Activated T-cell treated with anti-CD3 and anti-CD28 coated beads, Interleukin-2, amount 50 U/mL, for 72 hours (primary cell): ENCODE measurements at regions not wholly inside any gene's neighbourhood (a gene's known extent, or its start where the extent isn't known, plus 50 kb on each side); places are given as distances from the start of the nearest gene placed in this dataset.

Source experiments
- ATAC-seq, 2 donors: fragments of 150-1000 bp; cut with Tn5 transposase; replicated peaks in 1 of 2; 2 replicates each; pipeline ENCODE4 v1.10.0; 2021; ENCODE audit warnings: moderate library complexity in 2 of 2, mild to moderate bottlenecking in 1 of 2
- DNase-seq, 2 donors: peaks; one replicate each; pipeline ENCODE4 v3.0.0; 2021 to 2022; ENCODE audit warnings: mixed read lengths in 1 of 2
- H3K27ac Mint-ChIP-seq: one replicate; pipeline ENCODE4 v1.8.0; 2022; ENCODE audit warnings: mild to moderate bottlenecking, moderate library complexity, mixed read lengths
- H3K27me3 Mint-ChIP-seq: one replicate; pipeline ENCODE4 v1.8.0; 2022; ENCODE audit warnings: low read depth, mixed read lengths
- H3K36me3 Mint-ChIP-seq, 2 donors: one replicate each; pipeline ENCODE4 v1.8.0; 2022; ENCODE audit warnings: mixed read lengths in 2 of 2, mild to moderate bottlenecking in 1 of 2; ENCODE audit not compliant: insufficient read depth in 2 of 2
- H3K4me1 Mint-ChIP-seq: one replicate; pipeline ENCODE4 v1.8.0; 2022; ENCODE audit warnings: low read depth, mixed read lengths
- H3K4me3 Mint-ChIP-seq, 2 donors: one replicate each; pipeline ENCODE4 v1.8.0; 2022; ENCODE audit warnings: mild to moderate bottlenecking in 2 of 2, mixed read lengths in 2 of 2, moderate library complexity in 2 of 2
- H3K9me3 Mint-ChIP-seq, 2 donors: one replicate each; pipeline ENCODE4 v1.8.0; 2022; ENCODE audit warnings: mixed read lengths in 2 of 2

- peaks cover 18% of the 10 kb centered on the region for H3K27me3 Mint-ChIP-seq
- H3K4me1 Mint-ChIP-seq, result no peaks in the 10 kb centered on the region
- no peak for ATAC-seq
- peaks cover 0 to 5% of the 10 kb centered on the region in 2 donors for H3K9me3 Mint-ChIP-seq
- no peak for DNase-seq
- H3K4me3 Mint-ChIP-seq, result no peak overlapping the region
- no peaks in the 10 kb centered on the region for H3K36me3 Mint-ChIP-seq
- no peak overlapping the region for H3K27ac Mint-ChIP-seq
Observed at GRCh38 chr13:111886217-111886945, 180.6 kb upstream of the SOX1 start.

GRCh38 chr13:111893071-111893606, 173.8 kb upstream of the SOX1 start:
- Mint-ChIP-seq H3K36me3 (peaks cover 0 to 2% of the 10 kb centered on the region in 2 donors), H3K9me3 (peaks cover 0 to 7% of the 10 kb centered on the region in 2 donors), H3K4me3 (no peak overlapping the region), H3K4me1 (no peaks in the 10 kb centered on the region), H3K27me3 (peaks cover 41% of the 10 kb centered on the region), H3K27ac (no peak overlapping the region)
- DNase-seq, result no peak
- no peak for ATAC-seq

DNA sequence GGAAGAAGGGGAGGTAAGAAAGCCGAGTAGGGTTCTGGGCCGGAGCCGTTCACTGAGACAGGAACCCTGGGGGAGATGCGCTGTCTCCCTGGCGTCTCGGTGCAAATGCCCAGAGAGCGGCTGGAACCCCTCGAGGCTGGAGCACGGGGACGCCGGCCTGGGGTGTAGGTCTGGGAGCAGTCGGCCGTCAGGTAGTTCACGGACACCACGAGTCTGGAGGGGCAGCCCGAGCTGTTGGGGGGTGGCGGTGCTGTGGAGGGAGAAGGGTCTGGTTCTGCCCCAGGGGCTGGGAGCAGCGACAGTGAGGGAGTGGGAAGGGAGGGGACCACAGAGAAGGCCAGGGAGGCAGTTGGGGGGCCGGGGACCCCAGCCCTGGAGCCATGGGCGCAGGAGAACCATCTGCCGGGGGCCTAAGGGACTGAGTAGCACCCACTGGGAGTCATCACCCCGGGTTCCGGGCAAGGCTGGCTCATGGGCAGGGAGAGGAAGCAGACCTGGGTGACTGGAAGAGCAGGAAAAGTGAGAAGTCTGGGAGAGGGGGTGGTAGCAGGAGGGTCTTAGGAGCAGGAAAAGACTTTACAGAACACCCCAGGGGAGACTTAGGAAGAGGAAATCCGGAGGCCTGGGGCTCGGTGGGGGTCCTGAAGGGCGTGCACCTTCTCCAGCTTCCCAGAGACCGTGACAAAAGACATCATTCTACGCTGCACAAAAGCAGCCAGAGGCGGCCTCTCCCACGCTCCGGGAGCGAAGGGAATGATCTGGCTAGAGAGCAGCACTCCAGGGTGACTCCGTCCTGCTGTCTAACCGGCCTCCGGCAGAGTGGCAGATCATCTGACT, 173.1 kb upstream of the SOX1 start:
- H3K4me1 Mint-ChIP-seq, result no peaks in the 10 kb centered on the region
- no peak overlapping the region for H3K27ac Mint-ChIP-seq
- peaks cover 0 to 7% of the 10 kb centered on the region in 2 donors for H3K9me3 Mint-ChIP-seq
- H3K36me3 Mint-ChIP-seq, result peaks cover 0 to 2% of the 10 kb centered on the region in 2 donors
- H3K4me3 Mint-ChIP-seq, result no peak overlapping the region
- DNase-seq (no peak), ATAC-seq (no peak)
- H3K27me3 Mint-ChIP-seq, result peaks cover 41% of the 10 kb centered on the region

DNA sequence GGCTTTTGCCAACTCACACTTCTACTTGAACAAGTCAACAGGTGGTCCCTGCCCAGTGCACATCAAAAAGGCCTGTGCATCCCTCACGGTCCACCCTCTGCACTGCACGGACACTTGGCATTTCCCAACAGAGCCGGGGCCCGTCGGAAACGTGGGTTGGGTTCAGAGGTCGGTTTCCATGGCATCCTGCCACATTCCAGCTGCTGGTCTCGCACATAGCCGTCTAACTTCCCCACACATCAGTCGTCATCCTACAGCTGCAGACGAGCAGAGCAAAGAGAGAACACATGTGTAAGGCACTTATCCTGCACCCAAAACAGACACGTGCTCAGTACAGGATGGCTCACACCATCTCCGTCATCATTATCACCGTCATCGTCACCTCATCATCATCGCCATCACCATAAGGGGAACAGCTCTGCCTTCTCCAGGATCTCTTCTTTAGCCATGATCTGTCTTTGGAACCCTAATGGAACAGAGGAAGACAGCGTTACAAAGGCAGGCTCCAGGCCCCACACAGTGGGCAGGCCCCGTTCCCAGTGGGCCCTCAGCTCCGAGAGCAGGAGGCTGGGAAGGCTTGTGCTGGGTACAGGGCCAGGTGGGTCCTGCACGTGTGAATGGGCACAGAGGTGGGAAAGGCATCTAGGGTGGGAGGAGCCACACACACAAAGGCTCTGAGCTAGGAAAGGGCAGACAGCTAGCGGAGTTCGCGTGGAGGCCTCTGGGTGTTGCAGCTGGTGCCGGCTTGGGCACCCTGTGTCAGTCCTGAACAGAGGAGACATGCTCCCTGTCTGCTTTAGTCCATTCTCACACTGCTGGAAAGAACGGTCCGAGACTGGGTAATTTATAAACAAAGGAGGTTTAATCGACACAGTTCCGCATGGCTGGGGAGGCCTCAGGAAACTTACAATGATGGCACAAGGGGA, 170.8 kb upstream of the SOX1 start:
- Mint-ChIP-seq H3K27ac (no peak overlapping the region), H3K4me1 (no peaks in the 10 kb centered on the region), H3K27me3 (peaks cover 31% of the 10 kb centered on the region), H3K4me3 (no peak overlapping the region), H3K36me3 (peaks cover 0 to 2% of the 10 kb centered on the region in 2 donors), H3K9me3 (peaks cover 0 to 5% of the 10 kb centered on the region in 2 donors)
- ATAC-seq (no peak), DNase-seq (no peak)

- ATAC-seq, result no peak
- peaks cover 0 to 3% of the 10 kb centered on the region in 2 donors for H3K9me3 Mint-ChIP-seq
- no peak overlapping the region for H3K27ac Mint-ChIP-seq
- H3K4me1 Mint-ChIP-seq, result no peaks in the 10 kb centered on the region
- H3K27me3 Mint-ChIP-seq, result peaks cover 23% of the 10 kb centered on the region
- H3K36me3 Mint-ChIP-seq, result peaks cover 0 to 2% of the 10 kb centered on the region in 2 donors
- DNase-seq, result no peak
- no peak overlapping the region for H3K4me3 Mint-ChIP-seq
Observed at GRCh38 chr13:111897178-111897845, 169.6 kb upstream of the SOX1 start.

DNA sequence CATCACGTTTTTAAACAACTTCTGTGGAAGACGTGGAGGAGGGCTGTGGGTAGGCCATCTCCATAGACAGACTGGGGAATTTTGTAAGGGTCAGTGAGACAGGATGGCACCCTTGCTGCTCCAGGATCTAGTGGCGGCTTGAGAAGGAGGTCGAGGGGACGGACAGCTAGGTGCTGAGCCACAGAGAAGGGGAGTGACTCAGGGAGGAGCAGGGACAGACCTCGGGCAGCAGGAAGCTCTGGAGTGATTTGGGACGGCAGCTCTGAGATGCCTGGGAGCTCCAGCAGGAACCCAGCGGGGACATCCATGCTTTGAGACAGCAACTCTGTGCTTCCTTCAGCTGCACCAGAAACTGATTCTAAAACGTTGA, 169.1 kb upstream of the SOX1 start:
- peaks cover 0 to 3% of the 10 kb centered on the region in 2 donors for H3K9me3 Mint-ChIP-seq
- H3K4me1 Mint-ChIP-seq, result no peaks in the 10 kb centered on the region
- no peak overlapping the region for H3K4me3 Mint-ChIP-seq
- peaks cover 17% of the 10 kb centered on the region for H3K27me3 Mint-ChIP-seq
- no peak overlapping the region for H3K27ac Mint-ChIP-seq
- ATAC-seq (no peak), DNase-seq (no peak)
- no peaks in the 10 kb centered on the region for H3K36me3 Mint-ChIP-seq

- DNase-seq, result no peak
- peaks cover 0 to 3% of the 10 kb centered on the region in 2 donors for H3K9me3 Mint-ChIP-seq
Observed at GRCh38 chr13:111898956-111899713, 167.8 kb upstream of the SOX1 start.

GRCh38 chr13:111899714-111900389, 167.1 kb upstream of the SOX1 start:
- H3K36me3 Mint-ChIP-seq, result no peaks in the 10 kb centered on the region
- no peaks in the 10 kb centered on the region for H3K4me1 Mint-ChIP-seq
- no peak for DNase-seq
- H3K4me3 Mint-ChIP-seq, result no peak overlapping the region
- no peaks in the 10 kb centered on the region for H3K27me3 Mint-ChIP-seq
- H3K9me3 Mint-ChIP-seq, result peaks cover 0 to 3% of the 10 kb centered on the region in 2 donors
- no peak for ATAC-seq
- H3K27ac Mint-ChIP-seq, result no peak overlapping the region

More at GRCh38 chr13:111898956-111899713, 167.8 kb upstream of the SOX1 start:
- Mint-ChIP-seq H3K36me3 (no peaks in the 10 kb centered on the region), H3K27ac (no peak overlapping the region), H3K4me3 (no peak overlapping the region), H3K27me3 (peaks cover 5% of the 10 kb centered on the region), H3K4me1 (no peaks in the 10 kb centered on the region)
- no peak for ATAC-seq

GRCh38 chr13:111900390-111901131, 166.4 kb upstream of the SOX1 start:
- H3K9me3 Mint-ChIP-seq, result peaks cover 2 to 5% of the 10 kb centered on the region in 2 donors
- ATAC-seq, result no peak
- no peaks in the 10 kb centered on the region for H3K36me3 Mint-ChIP-seq
- H3K4me1 Mint-ChIP-seq, result no peaks in the 10 kb centered on the region
- no peak for DNase-seq
- H3K27me3 Mint-ChIP-seq, result no peaks in the 10 kb centered on the region
- no peak overlapping the region for H3K4me3 Mint-ChIP-seq
- H3K27ac Mint-ChIP-seq, result no peak overlapping the region

GRCh38 chr13:111901267-111901915, 165.6 kb upstream of the SOX1 start:
- no peak overlapping the region for H3K27ac Mint-ChIP-seq

More at GRCh38 chr13:111901267-111901915, 165.6 kb upstream of the SOX1 start:
- H3K36me3 Mint-ChIP-seq, result no peaks in the 10 kb centered on the region
- H3K4me1 Mint-ChIP-seq, result no peaks in the 10 kb centered on the region
- no peak overlapping the region for H3K4me3 Mint-ChIP-seq
- DNase-seq (no peak), ATAC-seq (no peak)
- peaks cover 3% of the 10 kb centered on the region in 2 donors for H3K9me3 Mint-ChIP-seq
- no peaks in the 10 kb centered on the region for H3K27me3 Mint-ChIP-seq
